RWPE2 (cell line): ENCODE measurements at regions not wholly inside any gene's neighbourhood (a gene's known extent, or its start where the extent isn't known, plus 50 kb on each side); places are given as distances from the start of the nearest gene placed in this dataset.

Experiments
- ATAC-seq: fragments of 200-7000 bp; cut with Tn5 transposase; 3 replicates; pipeline ENCODE4 v1.9.1; 2021; ENCODE audit warnings: low read depth
- DNase-seq: peaks from one replicate; pipeline ENCODE4 v3.0.0-alpha.2; 2020; ENCODE audit warnings: low spot score
- H3K27ac ChIP-seq: fragments of 450-650 bp; 2 replicates; pipeline ENCODE4 v1.5.1; 2017; ENCODE audit warnings: mild to moderate bottlenecking; ENCODE audit not compliant: poor library complexity, severe bottlenecking
- H3K27me3 ChIP-seq: fragments of 250-450 bp; sonication (Bioruptor Pico); 2 replicates; pipeline ENCODE4 v1.5.1; 2021; ENCODE audit warnings: mild to moderate bottlenecking, moderate library complexity; ENCODE audit not compliant: insufficient read depth, poor library complexity, severe bottlenecking
- H3K36me3 ChIP-seq: fragments of 250-450 bp; sonication (Bioruptor Pico); 2 replicates; pipeline ENCODE4 v1.5.1; 2020; ENCODE audit warnings: low read depth, mild to moderate bottlenecking, moderate library complexity
- H3K4me1 ChIP-seq: fragments of 250-450 bp; sonication (Bioruptor Pico); 2 replicates; pipeline ENCODE4 v1.5.1; 2021; ENCODE audit warnings: mild to moderate bottlenecking, moderate library complexity; ENCODE audit not compliant: insufficient read depth, poor library complexity, severe bottlenecking
- H3K4me3 ChIP-seq: fragments of 250-450 bp; sonication (Bioruptor Pico); 2 replicates; pipeline ENCODE4 v1.5.1; 2021; ENCODE audit warnings: mild to moderate bottlenecking, moderate library complexity; ENCODE audit not compliant: severe bottlenecking
- H3K9me3 ChIP-seq: fragments of 250-450 bp; sonication (Bioruptor Pico); 2 replicates; pipeline ENCODE4 v1.5.1; 2021; ENCODE audit warnings: mild to moderate bottlenecking, moderate library complexity; ENCODE audit not compliant: severe bottlenecking
- TF ChIP-seq, protein P1 (sequence below): fragments of 450-650 bp; IDR thresholded peaks from one replicate; pipeline ENCODE4 v1.5.1; 2017; ENCODE audit warnings: mild to moderate bottlenecking, moderate library complexity; ENCODE audit not compliant: poor library complexity, severe bottlenecking

DNA sequence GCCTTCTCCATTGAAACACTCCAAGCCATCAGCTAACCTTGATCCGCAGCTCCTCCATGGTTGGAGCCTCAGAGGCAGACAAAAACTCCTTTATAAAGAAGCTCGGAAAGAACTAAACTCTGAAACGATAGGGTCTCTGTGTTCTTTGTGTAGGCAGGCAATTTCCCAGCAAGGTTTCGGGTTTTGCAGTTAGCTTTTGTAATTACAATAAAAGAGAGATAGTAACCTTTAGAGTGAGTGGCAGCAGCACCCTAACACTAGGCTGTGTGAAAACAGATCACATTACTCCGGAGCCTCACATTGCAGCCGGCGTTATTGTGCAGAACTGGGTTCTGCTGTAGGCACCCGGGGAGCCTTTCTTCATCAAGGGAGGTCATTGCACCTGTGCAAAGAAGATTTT, 115.8 kb upstream of the MAP3K1 start:
- no peak overlapping the region for H3K27ac ChIP-seq
- H3K27me3 ChIP-seq, result peaks cover 4% of the 10 kb centered on the region
- H3K9me3 ChIP-seq, result no peaks in the 10 kb centered on the region
- H3K4me3 ChIP-seq, result no peak overlapping the region
- ATAC-seq (no peak), DNase-seq (no peak)
- H3K36me3 ChIP-seq, result no peaks in the 10 kb centered on the region
- TF ChIP-seq, protein P1, sequence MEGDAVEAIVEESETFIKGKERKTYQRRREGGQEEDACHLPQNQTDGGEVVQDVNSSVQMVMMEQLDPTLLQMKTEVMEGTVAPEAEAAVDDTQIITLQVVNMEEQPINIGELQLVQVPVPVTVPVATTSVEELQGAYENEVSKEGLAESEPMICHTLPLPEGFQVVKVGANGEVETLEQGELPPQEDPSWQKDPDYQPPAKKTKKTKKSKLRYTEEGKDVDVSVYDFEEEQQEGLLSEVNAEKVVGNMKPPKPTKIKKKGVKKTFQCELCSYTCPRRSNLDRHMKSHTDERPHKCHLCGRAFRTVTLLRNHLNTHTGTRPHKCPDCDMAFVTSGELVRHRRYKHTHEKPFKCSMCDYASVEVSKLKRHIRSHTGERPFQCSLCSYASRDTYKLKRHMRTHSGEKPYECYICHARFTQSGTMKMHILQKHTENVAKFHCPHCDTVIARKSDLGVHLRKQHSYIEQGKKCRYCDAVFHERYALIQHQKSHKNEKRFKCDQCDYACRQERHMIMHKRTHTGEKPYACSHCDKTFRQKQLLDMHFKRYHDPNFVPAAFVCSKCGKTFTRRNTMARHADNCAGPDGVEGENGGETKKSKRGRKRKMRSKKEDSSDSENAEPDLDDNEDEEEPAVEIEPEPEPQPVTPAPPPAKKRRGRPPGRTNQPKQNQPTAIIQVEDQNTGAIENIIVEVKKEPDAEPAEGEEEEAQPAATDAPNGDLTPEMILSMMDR, result no peak
- no peaks in the 10 kb centered on the region for H3K4me1 ChIP-seq

DNA sequence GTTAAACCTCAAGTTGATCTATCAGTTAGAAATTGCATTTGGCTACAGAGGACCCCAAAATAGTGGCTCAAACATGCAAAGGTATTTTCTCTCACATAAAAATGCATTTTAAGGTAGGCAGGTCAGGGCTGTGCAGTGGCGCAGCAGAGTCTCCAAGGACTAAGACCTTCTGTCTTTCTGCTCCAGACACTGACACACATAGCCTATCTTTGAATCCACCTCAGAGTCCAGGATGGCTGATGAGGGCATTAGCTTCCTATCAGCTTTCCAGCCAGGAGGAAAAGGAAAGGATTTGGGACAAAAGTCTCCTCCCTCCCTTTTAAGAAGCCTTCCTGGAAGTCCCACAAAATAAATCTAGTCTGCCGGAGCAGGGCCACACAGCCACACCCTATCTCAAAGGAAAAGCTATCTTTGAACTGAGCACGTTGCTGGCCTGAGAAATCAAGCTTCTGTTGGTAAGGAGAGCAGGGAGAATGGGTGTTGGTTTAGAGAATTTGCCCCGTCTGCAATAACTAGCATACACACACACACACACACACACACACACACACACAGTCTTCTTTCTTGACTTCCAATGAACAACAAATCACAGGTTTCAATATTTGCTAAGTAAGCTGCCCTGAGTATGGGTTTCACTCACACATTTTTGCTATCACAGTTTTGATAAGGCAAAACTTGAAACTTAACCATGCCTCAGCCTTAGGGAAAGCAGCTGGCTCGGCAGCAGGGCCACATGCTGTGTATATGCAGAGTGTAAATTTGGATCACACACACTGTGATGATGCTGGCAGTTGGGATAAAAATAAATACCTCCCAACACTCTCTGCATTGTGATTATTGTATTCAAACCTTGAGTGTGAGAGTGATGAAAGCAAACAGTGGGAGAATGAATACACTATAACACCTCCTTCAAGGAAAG, 116.6 kb upstream of the MAP3K1 start:
- H3K27ac ChIP-seq, result no peak overlapping the region
- H3K36me3 ChIP-seq, result no peaks in the 10 kb centered on the region
- no peaks in the 10 kb centered on the region for H3K4me1 ChIP-seq
- no peak overlapping the region for H3K4me3 ChIP-seq
- ATAC-seq, result no peak
- peaks cover 4% of the 10 kb centered on the region for H3K27me3 ChIP-seq
- H3K9me3 ChIP-seq, result no peaks in the 10 kb centered on the region
- DNase-seq, result no peak
- TF ChIP-seq, protein P1, result no peak

DNA sequence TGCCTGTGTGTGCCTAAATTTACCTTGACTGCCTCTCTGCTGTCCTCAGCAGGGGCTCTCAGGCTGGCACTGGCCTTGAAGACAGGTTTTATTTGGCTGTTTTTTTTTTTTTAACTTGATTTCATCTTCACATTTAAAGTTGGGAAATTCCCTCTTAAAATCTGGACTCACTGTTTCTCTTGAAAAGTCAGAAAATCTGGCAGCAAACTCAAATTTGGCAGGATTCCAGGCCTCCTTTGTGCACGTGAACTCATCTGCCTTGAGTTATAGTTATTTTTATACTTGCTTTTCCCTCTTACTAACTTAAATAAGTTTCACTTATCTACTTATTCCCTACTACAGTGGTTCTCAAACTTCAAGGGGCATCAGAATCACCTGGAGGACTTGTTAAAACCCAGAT, 118.4 kb upstream of the MAP3K1 start:
- no peaks in the 10 kb centered on the region for H3K27me3 ChIP-seq
- DNase-seq (no peak), ATAC-seq (no peak)
- H3K4me1 ChIP-seq, result no peaks in the 10 kb centered on the region
- H3K4me3 ChIP-seq, result no peak overlapping the region
- no peaks in the 10 kb centered on the region for H3K36me3 ChIP-seq
- TF ChIP-seq, protein P1, result no peak
- H3K27ac ChIP-seq, result no peak overlapping the region
- no peaks in the 10 kb centered on the region for H3K9me3 ChIP-seq

DNA sequence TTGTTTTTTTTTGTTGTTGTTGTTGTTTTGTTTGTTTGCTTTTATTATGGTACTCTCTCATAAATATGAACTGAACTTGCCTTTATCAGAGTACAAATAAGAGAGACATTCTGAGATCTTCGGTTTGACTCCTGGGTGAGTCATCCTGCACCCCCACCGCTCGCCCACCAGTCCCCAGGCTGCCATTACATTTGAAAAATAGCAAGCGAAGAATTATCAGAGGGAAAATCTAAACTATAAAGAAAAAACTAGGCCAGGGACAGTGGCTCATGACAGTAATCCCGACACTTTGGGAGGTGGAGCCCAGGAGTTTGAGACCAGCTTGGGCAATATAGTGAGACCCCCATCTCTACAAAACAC, 122.1 kb upstream of the MAP3K1 start:
- no peak overlapping the region for H3K27ac ChIP-seq
- TF ChIP-seq, protein P1, result no peak
- DNase-seq, result no peak
- H3K4me1 ChIP-seq, result no peaks in the 10 kb centered on the region
- no peaks in the 10 kb centered on the region for H3K36me3 ChIP-seq
- H3K27me3 ChIP-seq, result no peaks in the 10 kb centered on the region
- no peak for ATAC-seq
- no peaks in the 10 kb centered on the region for H3K9me3 ChIP-seq
- no peak overlapping the region for H3K4me3 ChIP-seq
